Superior temporal gyrus (tissue), 1 donor: ENCODE measurements at regions not wholly inside any gene's neighbourhood (a gene's known extent, or its start where the extent isn't known, plus 50 kb on each side); places are given as distances from the start of the nearest gene placed in this dataset.
A peak's percentile ranks its signal among the peaks of the same experiment; 100 is the strongest.

Source experiments
- DNase-seq: peaks from one replicate; pipeline ENCODE4 v3.0.0-alpha.2; 2016; ENCODE audit errors: extremely low spot score

DNA sequence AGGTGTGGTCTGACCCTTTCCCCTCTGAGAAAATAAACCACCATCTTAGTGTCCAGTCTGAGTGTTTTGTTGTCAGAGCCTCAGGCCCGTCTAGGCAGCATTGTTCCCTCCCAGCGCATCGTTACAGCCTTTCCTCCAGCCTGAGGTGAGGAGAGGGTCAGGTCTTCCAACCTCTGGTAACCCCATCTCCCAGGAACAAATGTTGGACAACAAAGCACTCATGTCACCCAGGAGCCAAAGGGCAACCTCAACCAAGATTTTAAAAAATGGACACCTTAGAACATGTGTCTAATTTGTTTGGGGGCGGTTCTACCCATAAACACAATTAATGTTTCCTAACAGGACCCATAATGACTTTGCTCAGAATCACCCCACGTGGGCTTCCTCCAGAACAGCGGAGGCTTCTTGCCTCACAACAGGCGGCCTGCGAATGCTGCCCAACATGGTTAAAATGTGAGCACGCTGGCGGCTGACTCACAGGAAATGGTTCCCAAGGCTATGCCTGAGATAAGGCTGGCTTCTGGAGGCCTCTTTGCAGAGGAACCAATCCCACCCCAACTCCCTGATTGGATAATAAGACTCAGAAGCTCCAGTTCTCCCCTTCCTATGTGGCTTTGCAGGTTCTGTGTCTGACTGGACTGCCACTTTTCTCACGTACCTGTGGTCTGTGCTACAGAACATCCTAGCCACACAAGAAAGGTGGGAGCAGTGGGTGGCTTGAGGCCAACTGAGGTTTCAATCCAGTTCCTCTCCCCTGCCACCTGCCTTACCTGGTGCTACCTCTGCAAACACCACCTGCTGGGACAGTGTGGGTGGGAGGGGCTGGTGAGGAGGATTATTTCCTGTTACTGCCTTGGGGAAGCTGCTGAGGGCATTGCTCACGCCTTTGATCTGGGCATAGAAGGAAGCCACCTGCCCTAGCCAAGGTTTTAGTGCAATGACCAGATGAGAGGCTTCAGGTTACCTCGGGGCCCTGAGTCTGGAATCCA, 108.8 kb downstream of the B3GNT2 start:
- DNase-seq, result no peak

DNA sequence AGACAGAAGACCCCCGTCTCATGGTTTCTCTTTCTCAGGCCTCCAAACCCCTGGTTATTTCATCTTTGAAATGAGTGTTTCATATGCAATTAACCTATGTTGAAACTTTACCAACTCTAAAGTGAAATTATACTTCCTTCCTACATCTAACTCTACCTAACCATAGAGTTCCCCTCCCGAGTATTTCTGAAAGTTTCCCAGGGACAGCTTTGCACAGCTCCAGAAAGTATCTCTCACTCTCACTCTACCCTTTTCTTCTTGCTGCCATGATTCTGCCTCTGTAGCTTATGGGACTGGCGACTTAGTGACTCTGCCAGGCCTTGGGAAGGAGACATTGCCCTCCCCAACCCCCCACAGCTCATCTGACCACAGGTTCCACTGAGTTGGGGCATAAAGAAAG, 107.9 kb downstream of the B3GNT2 start:
- DNase-seq, result no peak

DNA sequence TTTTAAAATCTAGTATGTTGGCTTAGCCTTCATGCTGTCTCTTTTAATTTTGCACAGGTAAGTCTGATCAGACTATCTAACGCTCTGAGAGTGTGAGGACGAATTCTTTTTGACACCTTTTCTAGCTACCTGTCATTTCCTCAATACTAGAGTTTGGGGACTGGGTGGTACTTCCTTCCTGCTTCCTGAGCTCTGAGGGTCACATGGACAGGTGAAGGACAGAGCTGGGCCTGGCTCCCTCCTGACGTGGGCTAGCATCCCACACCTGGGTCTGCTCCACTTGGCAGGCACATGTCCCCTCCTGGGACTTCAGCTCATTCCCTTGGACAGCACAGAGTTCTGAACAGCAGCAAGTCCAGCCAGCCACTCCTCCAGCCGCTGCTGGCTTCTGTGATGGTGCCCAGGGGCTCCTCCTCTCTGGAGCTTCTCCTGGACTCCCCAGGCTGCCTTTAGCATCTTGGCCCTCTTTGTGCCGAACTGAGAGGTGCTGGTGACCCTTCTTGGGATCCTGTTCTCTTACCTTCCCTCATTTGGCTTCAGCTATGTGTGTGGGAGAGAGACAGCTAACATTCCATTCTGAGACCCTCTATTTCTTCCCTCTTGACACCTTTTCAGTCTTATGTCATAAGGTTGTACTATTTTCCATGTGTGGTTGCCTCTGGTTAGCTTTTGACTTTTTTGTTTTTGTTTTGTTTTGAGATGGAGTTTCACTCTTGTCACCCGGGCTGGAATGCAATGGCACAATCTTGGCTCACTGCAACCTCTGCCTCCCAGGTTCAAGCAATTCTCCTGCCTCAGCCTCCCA, 106.9 kb downstream of the B3GNT2 start:
- no peak for DNase-seq

DNA sequence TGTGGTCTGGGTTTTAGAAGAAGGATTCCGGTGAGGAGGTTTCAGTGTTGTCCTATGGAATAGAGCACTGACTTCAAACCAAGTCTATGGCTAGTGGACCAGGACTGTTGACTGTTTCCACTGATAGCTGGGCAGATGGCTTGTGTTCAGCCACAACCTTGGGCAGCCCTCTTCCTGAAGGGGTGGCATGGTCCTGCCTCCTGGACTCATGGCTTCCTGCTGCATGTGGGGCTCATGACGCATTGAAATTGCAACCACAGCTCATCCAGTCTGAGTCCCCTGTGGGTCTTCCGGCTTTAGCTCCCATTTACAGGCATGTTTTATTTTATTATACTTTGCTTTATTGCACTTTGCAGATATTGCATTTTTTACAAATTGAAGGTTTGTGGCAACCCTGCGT, 105.0 kb downstream of the B3GNT2 start:
- DNase-seq, result no peak

DNA sequence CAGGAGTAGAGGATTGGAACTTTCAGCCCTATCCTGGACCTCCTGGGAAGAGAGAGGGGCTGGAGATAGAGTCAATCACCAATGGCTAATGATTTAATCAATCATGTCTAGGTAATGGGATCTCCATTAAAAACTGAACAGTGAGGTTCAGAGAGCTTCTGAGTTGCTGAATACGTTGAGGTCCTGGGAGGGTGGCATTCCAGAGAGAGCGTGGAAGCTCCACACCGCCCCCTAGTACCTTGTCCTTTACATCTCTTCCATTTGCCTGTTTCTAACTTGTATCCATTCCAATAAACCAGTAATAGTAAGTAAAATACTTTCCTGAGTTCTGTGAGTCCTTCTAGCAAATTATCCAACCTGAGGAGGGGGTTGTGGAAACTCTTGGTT, 101.7 kb downstream of the B3GNT2 start:
- no peak for DNase-seq

DNA sequence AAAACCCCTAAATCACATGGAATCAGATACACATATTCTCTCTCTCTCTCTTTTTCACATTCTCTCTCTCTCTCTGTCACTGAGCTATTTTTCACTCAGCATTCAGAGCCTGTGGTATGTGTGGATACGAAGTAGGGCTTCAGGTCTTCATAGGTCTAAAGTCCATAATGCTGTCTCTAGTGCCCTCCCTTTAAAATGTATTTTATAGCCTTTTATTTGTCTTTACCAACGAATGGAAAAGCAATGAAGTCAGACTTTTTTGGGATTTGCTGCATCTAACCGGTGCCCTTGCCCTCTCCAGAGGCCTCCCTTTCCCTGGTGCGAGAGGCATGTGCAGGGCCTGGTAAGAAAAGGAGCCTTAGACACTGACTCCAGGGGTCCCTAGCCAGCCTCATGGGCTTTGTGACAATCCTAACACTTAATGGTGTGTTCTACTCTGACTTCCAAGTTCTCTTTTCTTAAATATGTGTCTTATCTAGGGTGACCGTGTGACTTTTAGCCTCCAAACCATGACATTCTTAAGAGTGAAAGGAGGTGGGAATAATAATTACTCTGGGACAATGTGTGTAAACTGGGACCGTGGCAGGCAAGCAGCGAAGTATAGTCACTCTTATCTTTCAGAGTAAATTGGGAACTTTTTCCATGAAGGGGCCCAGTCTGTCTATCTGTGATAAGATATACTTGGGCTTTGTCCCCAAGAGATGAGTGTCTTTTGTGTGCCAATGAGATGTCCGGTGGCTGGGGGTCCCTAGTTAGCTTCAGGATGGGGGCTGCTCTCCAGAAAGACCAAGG, 101.1 kb downstream of the B3GNT2 start:
- DNase-seq, result no peak

DNA sequence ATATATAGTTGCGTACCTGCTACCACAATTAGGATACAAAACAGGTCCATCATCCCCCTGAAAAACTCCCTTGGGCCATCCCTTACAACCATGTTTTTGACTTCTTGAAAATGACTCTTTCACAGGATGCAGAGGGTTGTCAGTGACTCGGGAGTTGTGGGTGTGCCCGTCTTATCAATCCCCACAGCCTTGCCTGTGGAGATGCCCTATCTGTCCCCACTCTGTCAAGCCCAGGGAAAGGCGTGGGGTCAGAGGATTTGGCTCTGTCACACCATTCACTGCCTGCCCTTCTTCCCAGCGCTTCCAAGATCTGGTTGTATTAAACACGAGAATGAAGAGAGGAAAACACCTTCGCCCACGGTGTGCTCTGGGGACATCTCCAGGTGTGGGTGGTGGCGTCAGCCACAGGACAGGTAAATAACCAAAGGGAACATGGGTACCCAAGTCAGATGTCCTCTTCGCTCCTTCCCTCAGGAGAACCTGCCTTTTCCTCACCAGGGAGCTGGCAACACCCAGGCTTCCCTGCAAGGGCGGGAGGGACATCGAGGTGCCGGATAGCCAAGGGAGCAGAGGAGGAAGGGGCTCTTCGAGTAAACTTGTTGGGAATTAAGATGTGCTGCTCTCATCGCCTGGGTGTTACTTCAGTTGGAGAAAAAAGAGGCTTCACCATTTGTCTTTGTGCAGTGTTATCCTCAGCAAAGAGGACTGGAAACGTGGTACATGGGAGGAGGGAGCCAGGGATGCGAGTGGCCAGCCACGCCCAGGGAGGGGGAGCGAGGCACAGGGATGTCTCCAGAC, 100.3 kb downstream of the B3GNT2 start:
- no peak for DNase-seq

GRCh38 chr2:62293490-62294271, 97.8 kb downstream of the B3GNT2 start:
- DNase-seq, result no peak

GRCh38 chr2:62293151-62293489, 97.2 kb downstream of the B3GNT2 start:
- no peak for DNase-seq

GRCh38 chr2:62292190-62292589, 96.3 kb downstream of the B3GNT2 start:
- DNase-seq, result peak; percentile 17

DNA sequence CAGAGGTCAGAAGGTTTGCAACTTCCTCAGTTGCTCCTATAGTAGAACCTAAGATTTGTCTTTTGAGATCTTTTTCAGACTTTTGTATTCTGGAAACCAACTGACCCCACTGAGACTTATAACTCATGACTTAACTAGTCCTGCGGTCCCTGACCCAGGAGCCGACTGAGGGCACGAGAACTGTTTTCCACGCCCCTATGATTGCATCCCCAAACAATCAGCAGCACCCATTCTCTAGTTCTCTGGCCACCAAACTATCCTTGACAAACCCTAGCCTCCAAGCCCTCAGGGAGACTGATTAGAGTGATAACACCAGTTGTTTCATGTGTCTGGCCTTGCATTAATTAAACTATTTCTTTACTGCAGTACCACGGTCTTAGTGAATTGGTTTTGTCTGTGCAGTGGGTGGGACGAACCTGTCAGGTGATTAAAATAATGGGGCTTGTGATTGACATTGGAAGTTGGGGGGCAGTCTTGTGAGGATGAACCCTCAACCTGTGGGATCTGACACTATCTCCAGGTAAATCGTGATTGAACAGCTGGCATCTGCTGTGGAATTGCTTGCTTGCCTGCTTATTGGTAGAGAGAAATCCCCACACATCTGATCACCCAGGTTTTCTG, 95.7 kb downstream of the B3GNT2 start:
- DNase-seq, result no peak

DNA sequence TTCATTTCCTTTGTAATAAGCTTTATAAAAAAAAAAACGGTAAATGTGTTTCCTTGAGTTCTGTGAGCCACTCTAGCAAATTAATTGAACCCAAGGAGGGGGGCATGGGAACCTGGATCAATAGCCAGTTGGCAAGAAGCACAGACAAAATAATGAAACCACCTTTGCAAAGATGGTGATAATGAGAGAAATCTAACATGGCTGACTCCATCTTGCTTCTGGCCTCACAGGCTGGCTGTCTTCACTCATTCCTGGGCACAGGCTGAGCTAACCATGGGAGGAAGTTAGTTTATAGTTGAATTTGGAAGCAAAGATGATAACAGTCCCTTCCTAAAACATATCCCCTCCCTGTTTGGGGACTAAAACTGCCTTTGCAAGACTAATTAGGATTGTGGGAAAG, 95.1 kb downstream of the B3GNT2 start:
- DNase-seq, result no peak

- no peak for DNase-seq
These were observed 92.3 kb downstream of the B3GNT2 start for GRCh38 chr2:62287899-62288880.

DNA sequence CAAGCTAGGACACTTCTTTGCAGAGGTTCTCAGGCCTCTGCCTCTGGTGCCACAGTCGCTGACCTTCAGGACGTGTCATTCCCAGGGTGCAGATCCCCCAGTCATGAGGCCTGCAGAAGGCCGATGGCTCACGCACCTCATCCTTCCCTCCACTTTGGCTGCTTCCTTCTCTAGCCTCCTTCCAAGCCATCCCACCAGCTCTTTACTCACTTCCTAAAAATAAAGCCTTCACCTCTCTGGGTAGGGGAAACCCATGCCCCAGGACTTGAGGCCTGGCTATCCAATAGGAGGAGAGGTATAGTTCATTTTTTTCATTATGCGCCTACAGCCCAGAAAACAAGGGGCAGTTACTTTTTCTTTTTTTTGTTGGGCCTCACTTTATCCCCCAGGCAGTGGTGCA, 91.4 kb downstream of the B3GNT2 start:
- DNase-seq, result no peak

- no peak for DNase-seq
These were observed 90.3 kb downstream of the B3GNT2 start for GRCh38 chr2:62286089-62286785.

DNA sequence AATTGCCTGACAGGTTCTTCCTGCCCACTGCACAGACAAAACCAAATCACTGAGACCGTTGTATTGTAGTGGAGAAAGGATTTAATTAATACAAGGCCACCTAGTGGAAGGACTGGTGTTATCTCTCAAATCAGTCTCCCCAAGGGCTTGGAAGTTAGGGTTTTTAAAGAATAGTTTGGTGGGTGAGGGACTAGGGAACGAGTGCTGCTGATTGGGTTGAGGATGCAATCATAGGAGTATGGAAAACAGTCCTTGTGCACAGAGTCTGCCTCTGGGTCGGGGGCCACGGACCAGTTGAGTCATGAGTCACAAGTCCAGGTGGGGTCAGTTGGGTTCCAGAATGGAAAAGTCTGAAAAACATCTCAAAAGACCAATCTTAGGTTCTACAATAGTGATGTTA, 89.1 kb downstream of the B3GNT2 start:
- DNase-seq, result no peak

- DNase-seq, result no peak
These were observed 88.6 kb downstream of the B3GNT2 start for GRCh38 chr2:62284471-62284870.

- no peak for DNase-seq
These were observed 87.2 kb downstream of the B3GNT2 start for GRCh38 chr2:62283147-62283546.
